CD4-positive, alpha-beta T cell treated with Interleukin-10 for 1 hour (primary cell): ENCODE measurements at regions not wholly inside any gene's neighbourhood (a gene's known extent, or its start where the extent isn't known, plus 50 kb on each side); places are given as distances from the start of the nearest gene placed in this dataset.
"Not testable (repeated sequence)": the region's sequence is repeated elsewhere in the genome, so short reads cannot be mapped to it uniquely, and the experiment has no call there.

Experiments used
- DNase-seq: peaks from one replicate; pipeline ENCODE4 v3.0.0-alpha.2; 2020

GRCh38 chr7:86199881-86200614 lies 443.7 kb upstream of the GRM3 start:
- DNase-seq, result no peak

GRCh38 chr7:86190351-86190750 lies 453.4 kb upstream of the GRM3 start:
- DNase-seq, result no peak

GRCh38 chr7:86181474-86181873 lies 462.2 kb upstream of the GRM3 start:
- no peak for DNase-seq

DNA sequence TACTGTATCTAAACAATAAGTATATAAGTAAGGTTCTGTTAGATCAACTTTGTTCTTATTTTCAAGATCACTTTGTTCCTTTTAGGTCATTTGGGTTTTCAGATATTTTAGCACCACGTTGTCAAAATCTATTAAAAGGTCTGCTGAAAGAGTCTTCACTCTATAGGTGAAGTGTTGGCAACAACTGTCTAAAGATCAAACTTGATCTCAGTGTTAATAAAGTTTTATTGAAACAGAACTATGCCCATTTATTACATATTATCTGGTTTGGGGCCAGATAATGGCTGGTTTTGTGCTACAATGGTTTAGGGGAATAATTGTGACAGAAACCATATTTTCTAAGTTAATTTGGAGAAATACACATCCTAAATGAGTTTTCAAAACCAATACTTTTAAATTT lies 478.9 kb upstream of the GRM3 start:
- no peak for DNase-seq

GRCh38 chr7:86158111-86158510 lies 485.6 kb upstream of the GRM3 start:
- DNase-seq, result no peak

DNA sequence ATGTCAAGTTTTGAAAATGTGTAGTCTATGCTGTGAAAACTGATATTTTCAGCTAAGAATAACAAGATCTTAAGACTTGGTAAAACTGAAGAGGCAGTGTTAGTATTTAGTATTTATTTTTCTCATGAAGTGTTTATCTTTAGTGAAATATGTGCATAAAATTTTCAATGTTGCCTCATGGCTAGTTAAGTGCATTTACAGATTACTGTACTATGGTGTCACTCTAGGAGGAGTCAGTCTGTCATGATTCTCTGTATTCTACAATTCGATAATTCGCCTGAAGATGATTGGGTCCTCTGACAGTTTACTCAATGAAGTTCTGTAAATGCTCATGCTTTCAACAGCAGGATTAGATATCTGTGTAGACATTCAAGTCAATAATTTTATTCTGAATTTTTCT lies 488.1 kb upstream of the GRM3 start:
- no peak for DNase-seq

DNA sequence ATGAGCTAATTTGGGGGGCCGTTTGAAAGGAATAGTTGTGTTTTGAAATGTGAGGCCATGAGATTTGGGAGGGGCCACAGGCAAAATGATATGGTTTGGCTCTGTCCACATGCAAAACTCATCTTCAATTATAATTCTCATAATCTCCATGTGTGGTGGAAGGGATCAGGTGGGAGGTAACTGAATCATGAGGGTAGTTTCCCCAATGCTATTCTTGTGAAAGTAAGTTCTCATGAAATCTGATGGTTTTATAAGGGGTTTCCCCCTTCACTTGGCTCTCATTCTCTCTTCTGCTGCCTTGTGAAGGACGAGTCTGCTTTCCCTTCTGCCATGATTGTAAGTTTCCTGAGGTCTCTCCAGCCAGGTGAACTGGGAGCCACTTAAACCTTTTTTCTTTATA lies 490.8 kb upstream of the GRM3 start:
- DNase-seq, result no peak

- DNase-seq, result no peak
These were observed 494.6 kb upstream of the GRM3 start for GRCh38 chr7:86149024-86149665.

DNA sequence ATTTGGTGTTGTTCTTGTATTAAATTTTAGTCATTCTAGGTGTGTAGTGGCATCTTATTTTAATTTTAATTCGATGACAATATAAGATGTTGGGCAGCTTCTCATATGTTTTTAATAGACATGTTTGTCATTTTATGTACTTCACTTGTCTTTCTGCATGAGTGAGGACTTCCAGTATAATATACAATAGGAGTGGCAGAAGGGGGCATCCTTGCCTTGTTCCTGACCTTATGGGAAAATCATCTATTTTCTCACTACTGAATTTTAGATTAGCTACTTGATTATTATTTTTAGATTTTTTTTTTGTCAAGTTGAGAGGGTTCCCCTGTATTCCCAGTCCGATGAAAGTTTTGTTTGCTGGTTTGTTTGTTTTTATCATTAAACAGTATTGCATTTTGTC lies 495.2 kb upstream of the GRM3 start:
- no peak for DNase-seq

GRCh38 chr7:86137343-86137742 lies 506.4 kb upstream of the GRM3 start:
- no peak for DNase-seq

- DNase-seq, result no peak
These were observed 513.4 kb upstream of the GRM3 start for GRCh38 chr7:86130268-86130667.

- DNase-seq, result no peak
These were observed 520.2 kb upstream of the GRM3 start for GRCh38 chr7:86123476-86123875.

GRCh38 chr7:86094166-86094669 lies 549.5 kb upstream of the GRM3 start:
- no peak for DNase-seq

DNA sequence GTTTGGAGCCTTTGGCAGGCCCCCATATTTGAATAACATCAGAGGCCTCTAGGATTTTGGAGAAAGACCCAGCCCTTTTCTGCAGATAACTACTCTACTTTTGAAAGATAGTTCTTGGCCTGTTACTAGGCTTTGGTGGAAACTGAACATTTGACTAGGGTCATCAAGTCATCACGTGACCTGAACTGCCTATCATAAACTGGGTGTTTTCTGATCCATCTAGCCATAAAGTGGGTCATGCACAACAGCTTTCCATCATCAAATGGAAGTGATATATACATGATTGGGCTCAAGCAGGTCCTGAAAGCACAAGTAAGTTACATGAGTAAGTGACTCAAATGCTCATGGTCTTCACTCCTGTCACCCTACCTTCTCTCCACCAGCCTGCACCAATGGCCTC lies 552.3 kb upstream of the GRM3 start:
- no peak for DNase-seq

GRCh38 chr7:86089455-86089854 lies 554.3 kb upstream of the GRM3 start:
- DNase-seq, result no peak

DNA sequence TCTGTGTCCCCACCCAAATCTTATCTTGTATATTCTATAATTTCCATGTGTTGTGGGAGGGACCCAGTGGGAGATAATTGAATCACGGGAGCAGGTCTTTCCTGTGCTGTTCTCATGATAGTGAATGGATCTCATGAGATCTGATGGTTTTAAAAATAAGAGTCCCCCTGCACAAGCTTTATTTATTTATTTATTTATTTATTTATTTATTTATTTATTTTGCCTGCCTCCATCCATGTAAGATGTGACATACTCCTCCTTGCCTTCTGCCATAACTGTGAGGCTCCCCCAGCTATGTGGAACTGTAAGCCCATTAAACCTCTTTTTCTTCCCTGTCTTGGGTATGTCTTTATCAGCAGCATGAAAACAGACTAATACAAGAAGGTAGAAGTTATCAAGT lies 579.1 kb upstream of the GRM3 start:
- not testable (repeated sequence) for DNase-seq

- DNase-seq, result no peak
These were observed 585.1 kb upstream of the GRM3 start for GRCh38 chr7:86058649-86059048.

DNA sequence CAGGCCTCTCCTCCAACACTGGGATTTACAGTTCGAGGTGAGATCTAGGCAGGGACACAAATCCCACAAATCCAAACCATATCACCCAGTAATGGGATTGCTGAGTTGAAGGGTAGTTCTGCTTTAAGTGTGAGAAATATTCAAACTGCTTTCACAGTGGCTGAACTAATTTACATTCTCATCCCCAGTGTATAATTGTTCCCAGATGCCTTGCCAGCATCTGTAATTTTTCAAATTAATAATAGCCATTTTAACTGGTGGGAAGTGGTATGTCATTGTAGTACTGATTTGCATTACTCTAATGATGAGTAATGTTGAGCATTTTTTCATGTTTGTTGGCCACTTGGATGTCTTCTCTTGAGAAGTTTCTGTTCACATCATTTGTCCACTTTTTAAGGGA lies 592.8 kb upstream of the GRM3 start:
- no peak for DNase-seq

- no peak for DNase-seq
These were observed 593.8 kb upstream of the GRM3 start for GRCh38 chr7:86049910-86050309.

GRCh38 chr7:86045197-86045596 lies 598.5 kb upstream of the GRM3 start:
- not testable (repeated sequence) for DNase-seq

DNA sequence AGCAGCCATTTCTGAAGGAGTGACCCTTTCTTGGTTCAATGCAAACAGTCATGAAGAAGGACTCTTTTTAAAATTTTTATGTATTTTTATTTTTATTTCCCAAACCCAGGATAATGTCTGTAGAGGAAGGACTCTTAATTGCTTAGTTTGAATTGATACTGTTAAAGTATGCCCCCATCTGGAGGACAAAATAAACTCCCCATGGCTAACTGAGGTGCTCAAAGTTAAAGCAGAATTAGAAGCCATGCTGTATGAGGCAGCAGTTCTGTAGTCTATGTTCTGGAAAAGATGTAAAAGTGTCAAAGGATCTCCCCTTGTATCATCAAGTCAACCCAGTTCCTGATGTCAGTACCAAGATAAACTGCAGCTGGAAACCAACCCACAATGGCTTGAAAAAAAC lies 617.9 kb upstream of the GRM3 start:
- DNase-seq, result no peak

DNA sequence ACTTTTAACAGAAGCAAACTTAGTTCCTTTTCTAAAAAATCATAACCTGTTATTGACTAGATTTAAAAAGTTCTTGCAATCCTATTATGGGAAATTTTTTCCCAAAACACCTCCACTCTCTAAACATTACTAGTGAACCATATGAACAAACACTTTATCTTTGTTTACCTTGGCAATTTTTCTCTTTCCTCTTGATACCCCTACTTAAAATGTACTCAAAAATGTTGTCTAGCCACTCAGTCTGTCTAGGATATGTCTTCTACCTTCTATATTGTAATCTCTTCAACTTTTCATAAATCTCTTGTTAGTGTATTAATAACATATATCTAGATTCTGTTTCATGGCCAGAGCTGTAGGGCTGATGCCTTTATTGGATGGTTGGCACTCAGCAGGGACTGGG lies 630.0 kb upstream of the GRM3 start:
- no peak for DNase-seq

- DNase-seq, result no peak
These were observed 630.7 kb upstream of the GRM3 start for GRCh38 chr7:86012971-86013370.

GRCh38 chr7:86008898-86009297 lies 634.8 kb upstream of the GRM3 start:
- DNase-seq, result no peak

GRCh38 chr7:86006909-86007308 lies 636.8 kb upstream of the GRM3 start:
- DNase-seq, result no peak
